MM.1S (cell line): ENCODE measurements at regions not wholly inside any gene's neighbourhood (a gene's known extent, or its start where the extent isn't known, plus 50 kb on each side); places are given as distances from the start of the nearest gene placed in this dataset.

Source experiments
- EZH2 ChIP-seq: fragments of 300-600 bp; sonication (generic); optimal IDR thresholded peaks from 2 replicates; pipeline ENCODE3; 2017; ENCODE audit warnings: low read depth, mild to moderate bottlenecking, antibody characterized with exemption, low read length, mixed read lengths
- TF ChIP-seq, protein P1 (sequence below): fragments of 300-600 bp; sonication (generic); IDR thresholded peaks from 2 replicates; pipeline ENCODE4 v1.5.1; 2016; ENCODE audit warnings: antibody characterized with exemption, low read length, mixed read lengths

DNA sequence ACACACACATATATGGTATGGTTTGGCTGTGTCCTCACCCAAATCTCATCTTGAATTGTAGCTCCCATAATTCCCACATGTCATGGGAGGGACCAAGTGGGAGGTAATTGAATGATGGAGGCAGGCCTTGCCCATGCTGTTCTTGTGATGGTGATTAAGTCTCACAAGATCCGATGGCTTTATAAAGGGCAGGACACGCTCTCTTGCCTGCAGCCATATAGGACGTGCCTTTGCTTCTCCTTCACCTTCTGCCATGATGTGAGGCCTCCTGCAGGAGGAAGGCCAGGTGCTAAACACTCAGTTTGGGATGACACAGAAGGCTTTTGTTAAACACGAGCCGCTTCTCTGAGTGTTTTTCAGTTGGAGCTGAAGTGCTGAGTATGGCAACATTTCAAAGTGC lies 205.3 kb upstream of the KLF6 start:
- TF ChIP-seq, protein P1, sequence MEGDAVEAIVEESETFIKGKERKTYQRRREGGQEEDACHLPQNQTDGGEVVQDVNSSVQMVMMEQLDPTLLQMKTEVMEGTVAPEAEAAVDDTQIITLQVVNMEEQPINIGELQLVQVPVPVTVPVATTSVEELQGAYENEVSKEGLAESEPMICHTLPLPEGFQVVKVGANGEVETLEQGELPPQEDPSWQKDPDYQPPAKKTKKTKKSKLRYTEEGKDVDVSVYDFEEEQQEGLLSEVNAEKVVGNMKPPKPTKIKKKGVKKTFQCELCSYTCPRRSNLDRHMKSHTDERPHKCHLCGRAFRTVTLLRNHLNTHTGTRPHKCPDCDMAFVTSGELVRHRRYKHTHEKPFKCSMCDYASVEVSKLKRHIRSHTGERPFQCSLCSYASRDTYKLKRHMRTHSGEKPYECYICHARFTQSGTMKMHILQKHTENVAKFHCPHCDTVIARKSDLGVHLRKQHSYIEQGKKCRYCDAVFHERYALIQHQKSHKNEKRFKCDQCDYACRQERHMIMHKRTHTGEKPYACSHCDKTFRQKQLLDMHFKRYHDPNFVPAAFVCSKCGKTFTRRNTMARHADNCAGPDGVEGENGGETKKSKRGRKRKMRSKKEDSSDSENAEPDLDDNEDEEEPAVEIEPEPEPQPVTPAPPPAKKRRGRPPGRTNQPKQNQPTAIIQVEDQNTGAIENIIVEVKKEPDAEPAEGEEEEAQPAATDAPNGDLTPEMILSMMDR, result no peak
- TF ChIP-seq EZH2, result no peak
